GM12878 (cell line): ENCODE measurements at regions not wholly inside any gene's neighbourhood (a gene's known extent, or its start where the extent isn't known, plus 50 kb on each side); places are given as distances from the start of the nearest gene placed in this dataset.

Source experiments
- ATAC-seq: fragments of 200-7000 bp; cut with Tn5 transposase; 3 replicates; pipeline ENCODE4 v1.9.1; 2020; ENCODE audit warnings: mild to moderate bottlenecking, moderate library complexity
- BruUV-seq: library from RNA; stranded (reverse); fragments of 400-500 nt; replicated peaks from 2 replicates; lab custom pipeline; 2021; lab: Mats Ljungman, UMichigan
- CTCF ChIA-PET: fragments of 300-600 bp; sonication (Branson Sonifier 250); formaldehyde crosslinking; extraction: SDS; loops from one replicate; lab custom pipeline; 2021; ENCODE audit warnings: inconsistent platforms; lab: Yijun Ruan, JAX
- POLR2A ChIA-PET: fragments of 350-600 bp; formaldehyde crosslinking; extraction: SDS; loops from one replicate; lab custom pipeline; 2021; ENCODE audit warnings: inconsistent platforms; lab: Charles Lee
- RAD21 ChIA-PET: fragments of 300-600 bp; sonication (Branson Sonifier 250); formaldehyde crosslinking; loops from one replicate; lab custom pipeline; 2023; ENCODE audit warnings: antibody characterized with exemption; ENCODE audit not compliant: unreplicated experiment; lab: Charles Lee
- SMC1A ChIA-PET: fragments of 300-600 bp; sonication (Branson Sonifier 250); formaldehyde crosslinking; loops from one replicate; lab custom pipeline; 2023; ENCODE audit not compliant: unreplicated experiment, uncharacterized antibody; lab: Charles Lee
- DNase-seq: peaks from one replicate; pipeline ENCODE4 v3.0.0-alpha.2; 2011; ENCODE audit warnings: low read depth, low spot score
- FAIRE-seq: peaks from 3 replicates; lab custom pipeline; 2011; peaks lifted over from hg19 to GRCh38; lab: Jason Lieb, UNC
- H2AFZ ChIP-seq: 2 replicates; pipeline ENCODE4 v1.6.0; 2011; ENCODE audit warnings: low read depth, low read length, control low read depth; ENCODE audit not compliant: control insufficient read depth
- H3K27ac ChIP-seq: 2 replicates; pipeline ENCODE4 v1.5.1; 2011; ENCODE audit warnings: control low read depth; ENCODE audit not compliant: control insufficient read depth, insufficient read depth
- H3K27me3 ChIP-seq, 2 experiments: replicated peaks in 1 of 2; 2 replicates each; pipeline versions ENCODE4 v1.6.0 to v1.6.1; 2011; ENCODE audit warnings: low read length in 1 of 2; ENCODE audit not compliant: control insufficient read depth in 2 of 2, insufficient read depth in 2 of 2
- H3K36me3 ChIP-seq, 2 experiments: 2 replicates each; pipeline ENCODE4 v1.5.1; 2011; ENCODE audit warnings: low read length in 1 of 2; ENCODE audit not compliant: control insufficient read depth in 2 of 2, insufficient read depth in 2 of 2
- H3K4me1 ChIP-seq: 2 replicates; pipeline ENCODE4 v1.6.1; 2011; ENCODE audit warnings: mild to moderate bottlenecking, low read length, moderate library complexity, mixed read lengths; ENCODE audit not compliant: control insufficient read depth, insufficient read depth
- H3K4me2 ChIP-seq: 2 replicates; pipeline ENCODE4 v1.6.0; 2011; ENCODE audit warnings: control low read depth; ENCODE audit not compliant: control insufficient read depth, insufficient read depth
- H3K4me3 ChIP-seq: fragments of 200-600 bp; sonication (generic); 2 replicates; pipeline ENCODE4 v1.5.1; 2016
- H3K79me2 ChIP-seq: 2 replicates; pipeline ENCODE4 v1.6.0; 2011; ENCODE audit warnings: low read length; ENCODE audit not compliant: control insufficient read depth, insufficient read depth
- H3K9ac ChIP-seq: 2 replicates; pipeline ENCODE4 v1.8.0; 2011; ENCODE audit warnings: low read length, control low read depth, mixed read lengths; ENCODE audit not compliant: control insufficient read depth, insufficient read depth
- H3K9me3 ChIP-seq: replicated peaks from 3 replicates; pipeline ENCODE4 v1.5.1; 2011; ENCODE audit warnings: mild to moderate bottlenecking, low read length; ENCODE audit not compliant: control insufficient read depth, insufficient read depth
- H4K20me1 ChIP-seq: 2 replicates; pipeline ENCODE4 v1.6.0; 2011; ENCODE audit not compliant: control insufficient read depth, insufficient read depth
- EED ChIP-seq: sonication (generic); IDR thresholded peaks from 2 replicates; pipeline ENCODE4 v1.6.1; 2016; ENCODE audit warnings: antibody characterized with exemption, low read depth
- EZH2 ChIP-seq: IDR thresholded peaks from 2 replicates; pipeline ENCODE4 v1.6.1; 2012; ENCODE audit warnings: low read depth, mild to moderate bottlenecking, control low read depth, inconsistent platforms, low read length, borderline replicate concordance; ENCODE audit not compliant: control insufficient read depth
- MAX ChIP-seq: IDR thresholded peaks from 2 replicates; pipeline ENCODE4 v1.6.1; 2012; ENCODE audit warnings: low read depth, low read length, improper control_type of control experiment
- MEF2A ChIP-seq: IDR thresholded peaks from 2 replicates; pipeline ENCODE4 v1.6.1; 2011; ENCODE audit warnings: low read depth, mild to moderate bottlenecking, low read length, moderate library complexity; ENCODE audit not compliant: insufficient read depth
- RB1 ChIP-seq: fragments of 450-650 bp; formaldehyde crosslinking; IDR thresholded peaks from 2 replicates; pipeline ENCODE4 v1.6.1; 2017; ENCODE audit warnings: mild to moderate bottlenecking, borderline replicate concordance
- REST ChIP-seq: IDR thresholded peaks from 2 replicates; pipeline ENCODE4 v1.6.1; 2012; ENCODE audit warnings: mild to moderate bottlenecking, low read depth, low read length
- TCF12 ChIP-seq: IDR thresholded peaks from 2 replicates; pipeline ENCODE4 v1.6.1; 2011; ENCODE audit warnings: low read depth, mild to moderate bottlenecking, low read length
- ZNF24 ChIP-seq: fragments of 450-650 bp; IDR thresholded peaks from 2 replicates; pipeline ENCODE4 v1.6.1; 2017; ENCODE audit warnings: antibody characterized with exemption, mild to moderate bottlenecking
- WGBS: methylation state at CpG from one replicate; pipeline ENCODE4 v1.1.6; 2016; ENCODE audit warnings: low lambda C conversion rate; ENCODE audit not compliant: insufficient replicate concordance, insufficient coverage; ENCODE audit errors: missing lambda C conversion rate; 5-methylcytosine and 5-hydroxymethylcytosine counted together
- in situ Hi-C: fragments of 300-500 bp; cut with MboI; formaldehyde crosslinking; loops from 9 replicates; pipeline ENCODE4 v1.14.3; 2018; ENCODE audit warnings: mixed read lengths
- intact Hi-C: fragments of 100-400 bp; cut with micrococcal nuclease; formaldehyde crosslinking; loops from one replicate; pipeline ENCODE4 v1.14.2; 2022; ENCODE audit not compliant: unreplicated experiment

DNA sequence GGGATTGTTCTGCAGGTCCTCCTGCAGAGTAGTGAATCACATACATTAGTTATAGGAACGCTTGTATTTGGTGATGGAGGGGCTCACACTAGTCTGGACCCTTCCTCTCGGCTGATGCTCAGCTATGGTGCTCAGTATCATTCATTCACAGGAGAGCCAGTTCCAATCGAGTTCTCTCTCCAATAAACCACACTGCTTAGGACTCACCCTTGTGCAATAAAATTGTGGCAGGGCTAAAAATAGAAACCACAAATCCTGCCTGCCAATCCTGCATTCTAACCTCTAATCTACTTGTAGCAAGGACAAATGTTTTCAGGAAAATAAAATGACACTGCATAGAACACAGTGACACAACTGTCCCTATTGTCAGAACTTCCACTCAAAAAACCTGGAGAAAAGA, 138.4 kb upstream of the TBL1XR1 start:
- no peak overlapping the region for H3K4me2 ChIP-seq
- no peak for ATAC-seq
- H3K9me3 ChIP-seq: no peaks in the 10 kb centered on the region
- H3K4me3 ChIP-seq: no peak overlapping the region
- no peak overlapping the region for H2AFZ ChIP-seq
- H3K36me3 ChIP-seq: no peaks in the 10 kb centered on the region
- no peak overlapping the region for H3K27ac ChIP-seq
- CTCF ChIA-PET: no interaction called here
- WGBS: 85% methylated on average over 3 of the region's 3 CpGs
- POLR2A ChIA-PET: no interaction called here
- no peaks in the 10 kb centered on the region for H4K20me1 ChIP-seq
- no peaks in the 10 kb centered on the region for H3K27me3 ChIP-seq
- RAD21 ChIA-PET: no interaction called here
- in situ Hi-C loops: no loop called here
- intact Hi-C loops: no loop called here
- TF ChIP-seq EED (no peak), MAX (no peak), MEF2A (no peak), TCF12 (no peak), REST (no peak), EZH2 (no peak), ZNF24 (no peak), RB1 (no peak)
- peaks cover 24% of the 10 kb centered on the region for H3K4me1 ChIP-seq
- H3K79me2 ChIP-seq: no peaks in the 10 kb centered on the region
- BruUV-seq: no TSS peak
- FAIRE-seq: no peak
- DNase-seq: no peak
- no peak overlapping the region for H3K9ac ChIP-seq
- SMC1A ChIA-PET: no interaction called here
